GM19035 (cell line): ENCODE measurements at regions not wholly inside any gene's neighbourhood (a gene's known extent, or its start where the extent isn't known, plus 50 kb on each side); places are given as distances from the start of the nearest gene placed in this dataset.
"Not testable (repeated sequence)": the region's sequence is repeated elsewhere in the genome, so short reads cannot be mapped to it uniquely, and the experiment has no call there.

Experiments
- ATAC-seq: cut with Tn5 transposase; IDR thresholded peaks from one replicate; pipeline ENCODE4 v1.9.1; 2021; ENCODE audit not compliant: unreplicated experiment

DNA sequence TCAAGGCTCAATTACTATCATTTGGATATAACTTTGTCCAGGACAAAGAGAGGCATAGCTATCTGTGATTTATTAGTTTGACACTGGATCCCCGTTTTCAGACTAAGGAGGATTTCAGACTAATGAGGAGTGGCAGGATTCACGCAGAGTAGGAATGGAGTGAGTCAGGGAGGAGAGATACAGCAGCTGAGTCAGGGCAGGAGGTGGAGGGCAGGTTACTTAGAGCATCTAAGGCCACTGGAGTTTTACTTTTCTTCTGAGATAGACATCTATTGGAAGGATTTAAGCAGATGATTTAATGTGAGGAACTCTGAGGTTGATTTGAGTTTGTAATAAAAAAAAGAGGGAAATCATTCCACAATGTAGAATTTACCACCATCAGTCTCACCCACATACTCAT is 110.6 kb downstream of the RPIA start:
- not testable (repeated sequence) for ATAC-seq

DNA sequence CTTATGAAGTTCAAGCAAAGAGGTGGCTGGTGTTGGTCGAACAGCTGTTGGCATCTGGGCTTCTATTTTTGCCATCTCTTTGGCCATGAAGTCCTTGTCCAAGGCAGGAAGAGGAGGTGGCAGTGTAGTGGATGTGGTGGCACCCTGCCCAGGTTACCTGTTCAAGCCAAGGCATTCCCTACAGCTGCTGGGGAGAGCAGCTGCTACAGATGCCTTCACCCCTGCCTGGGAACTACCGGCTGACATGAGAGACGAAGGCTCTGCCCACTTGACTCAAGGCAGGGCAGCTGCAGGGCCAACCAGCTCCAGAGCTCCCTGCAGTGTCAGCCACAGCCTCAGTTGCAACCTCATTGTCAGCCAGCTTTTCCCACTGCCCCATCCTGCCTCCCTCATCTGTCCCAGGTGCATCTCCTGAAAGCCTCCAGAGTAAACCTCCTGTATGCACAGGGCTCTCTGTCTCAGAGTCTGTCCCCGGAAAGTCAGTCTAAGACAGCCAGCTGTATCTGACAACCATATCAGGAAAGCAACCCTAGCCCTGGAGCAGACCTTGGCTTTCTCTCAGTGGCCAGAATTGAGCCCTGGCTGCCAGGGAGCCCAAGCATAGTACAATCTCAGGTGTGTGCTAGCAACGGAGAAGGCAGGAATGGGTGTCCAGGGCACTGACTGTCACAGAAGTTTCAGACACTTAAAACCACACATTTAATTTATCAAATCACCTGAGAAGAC is 115.9 kb downstream of the RPIA start:
- no peak for ATAC-seq

DNA sequence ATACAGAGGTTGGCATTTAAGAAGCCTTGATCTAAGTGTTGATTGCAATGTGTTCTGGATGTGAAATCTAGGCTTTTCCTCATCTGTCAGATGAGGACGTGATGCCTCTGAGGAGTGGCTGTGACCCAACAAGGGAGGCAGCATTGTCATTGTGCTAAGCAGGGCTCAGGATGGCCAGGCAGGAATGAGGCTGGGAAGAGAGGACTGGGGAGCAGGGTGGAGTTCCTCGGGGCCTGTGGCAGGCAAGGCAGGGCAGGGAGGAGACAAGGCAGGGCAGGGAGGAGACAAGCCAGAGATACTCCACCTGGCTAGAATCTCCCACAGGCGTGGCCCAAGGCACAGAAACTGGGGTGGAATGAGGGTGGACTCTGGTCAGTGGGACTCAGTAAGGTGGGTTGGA is 116.6 kb downstream of the RPIA start:
- no peak for ATAC-seq

DNA sequence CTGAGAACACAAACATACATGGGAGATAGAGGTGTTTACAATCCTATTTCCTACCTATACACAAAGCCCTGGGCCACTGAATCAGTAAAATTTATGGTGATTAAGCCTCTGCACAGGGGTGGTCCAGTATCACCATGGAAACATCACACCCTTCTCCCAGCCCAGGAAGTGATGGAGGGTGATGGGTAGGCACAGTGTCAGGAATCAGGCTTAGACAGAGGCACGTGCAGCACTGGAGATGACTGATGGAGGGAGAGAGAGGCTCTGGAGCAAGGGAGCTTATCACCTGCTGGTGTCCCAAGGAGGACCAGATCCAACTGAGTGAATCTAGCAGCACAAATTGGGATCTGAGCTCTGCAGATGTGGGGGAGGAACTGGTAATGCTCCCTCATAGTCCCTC is 117.2 kb downstream of the RPIA start:
- ATAC-seq = no peak

DNA sequence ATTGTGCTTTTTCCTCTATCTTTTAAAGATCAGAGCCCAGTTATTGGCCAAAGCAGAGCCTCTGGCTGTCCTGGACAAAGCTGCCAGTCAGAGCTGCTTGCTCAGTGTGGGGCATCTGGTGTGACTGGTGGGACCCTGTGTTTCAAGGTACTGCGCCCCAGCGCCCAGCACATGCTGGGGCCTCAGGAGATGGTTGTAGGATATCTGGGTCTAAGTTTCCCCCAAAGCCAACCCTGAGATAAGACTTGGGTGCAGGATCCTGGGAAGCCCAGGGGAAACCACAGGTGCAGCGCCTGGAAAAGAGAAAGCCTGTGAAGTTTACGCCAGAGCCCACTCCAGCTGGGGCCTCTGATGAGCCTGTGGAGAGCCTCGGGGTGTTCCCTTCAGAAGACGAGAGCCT is 117.7 kb downstream of the RPIA start:
- no peak for ATAC-seq

DNA sequence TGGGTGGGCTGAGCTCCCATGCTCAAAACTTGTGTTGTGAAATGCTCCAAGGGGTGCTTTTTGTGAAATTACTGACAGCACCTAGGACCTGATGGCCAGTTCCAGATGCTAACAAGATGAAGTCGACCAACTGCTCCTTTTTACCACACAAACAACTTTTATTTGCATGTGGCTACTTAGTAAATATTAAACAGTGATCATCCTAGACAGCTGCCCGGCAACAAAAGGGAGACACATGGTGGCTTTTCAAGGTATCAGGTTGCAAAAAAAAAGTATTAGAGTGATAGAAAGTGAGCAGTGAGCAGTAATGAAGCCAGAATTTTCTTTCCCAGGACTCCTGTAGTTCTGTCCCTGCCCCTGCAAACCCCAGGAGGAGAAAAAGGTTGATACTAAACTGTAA is 118.5 kb downstream of the RPIA start:
- ATAC-seq = peak; percentile 67

DNA sequence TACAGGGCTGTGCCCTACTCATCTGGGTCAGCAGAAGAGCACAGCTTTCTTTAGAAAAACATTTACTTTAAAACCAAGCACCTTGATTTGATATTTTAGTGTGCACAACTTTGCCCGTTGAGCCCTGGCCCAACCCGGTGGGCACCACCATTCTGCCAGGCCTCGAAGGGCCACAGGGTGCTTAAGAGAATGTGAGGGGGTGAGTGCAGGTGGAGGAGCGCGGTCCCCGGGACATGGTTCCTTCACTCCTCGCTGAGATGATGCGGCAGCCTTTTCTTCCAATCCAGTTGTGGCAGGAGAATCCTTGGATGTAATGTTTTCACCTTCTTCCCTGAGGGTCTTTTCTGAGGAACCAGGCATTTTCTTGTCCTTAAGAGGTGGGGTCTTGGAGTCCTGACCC is 119.0 kb downstream of the RPIA start:
- no peak for ATAC-seq

DNA sequence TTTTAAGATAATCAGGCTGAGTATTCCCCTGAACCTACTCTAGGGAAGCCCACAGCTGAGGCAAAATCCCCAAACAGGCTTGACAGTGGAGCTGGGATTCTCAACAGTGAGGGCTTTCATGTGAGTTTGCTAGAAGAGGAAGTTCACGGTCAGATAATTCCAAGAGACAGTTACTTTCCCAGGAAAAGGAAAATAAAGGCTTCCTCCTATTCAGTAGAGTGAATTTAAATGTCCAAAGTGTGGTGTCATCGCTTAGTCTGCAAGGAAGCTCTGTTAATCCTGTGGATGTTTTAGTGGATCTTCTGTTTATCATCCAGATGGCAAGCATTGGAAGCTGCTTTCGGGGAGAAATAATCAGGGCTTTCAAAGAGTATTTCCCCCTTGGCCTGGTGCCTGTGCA is 119.8 kb downstream of the RPIA start:
- no peak for ATAC-seq

DNA sequence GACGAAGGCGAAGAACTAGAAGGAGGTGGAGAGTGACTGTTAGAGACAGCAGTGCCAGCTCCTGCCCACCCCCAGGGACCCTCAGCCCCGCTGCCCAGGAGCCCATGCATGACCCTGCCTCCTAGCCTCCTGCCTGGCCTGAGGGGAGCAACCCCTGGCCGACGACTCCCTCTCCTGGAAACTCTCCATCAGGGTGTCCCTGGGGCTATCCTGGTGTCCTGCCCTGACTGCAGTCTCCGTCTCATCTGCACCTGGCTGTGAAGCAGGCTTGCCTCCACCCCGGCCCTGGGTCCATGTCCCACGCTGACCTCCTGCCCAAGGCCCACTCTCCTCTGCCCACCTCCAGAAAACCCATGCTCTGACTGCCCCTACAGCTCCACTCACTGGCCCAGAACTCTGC is 120.2 kb downstream of the RPIA start:
- no peak for ATAC-seq

DNA sequence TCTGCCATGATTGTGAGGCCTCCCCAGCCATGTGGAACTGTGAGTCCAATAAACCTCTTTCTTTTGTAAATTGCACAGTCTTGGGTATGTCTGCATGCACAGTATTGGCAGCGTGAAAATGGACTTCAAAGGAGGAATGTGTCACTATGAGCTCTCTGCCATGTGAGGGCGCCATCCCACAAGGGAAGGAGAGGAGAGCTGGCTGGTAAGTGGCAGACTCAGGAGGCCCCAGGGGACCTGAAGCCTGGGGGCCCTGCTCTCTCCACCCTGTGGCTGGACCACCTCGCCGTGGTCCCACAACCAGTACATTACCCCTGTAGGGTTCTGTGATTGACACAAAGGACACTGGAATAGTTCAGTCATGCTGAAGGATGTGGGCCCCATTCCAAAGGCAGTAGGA is 122.1 kb downstream of the RPIA start:
- ATAC-seq = no peak

DNA sequence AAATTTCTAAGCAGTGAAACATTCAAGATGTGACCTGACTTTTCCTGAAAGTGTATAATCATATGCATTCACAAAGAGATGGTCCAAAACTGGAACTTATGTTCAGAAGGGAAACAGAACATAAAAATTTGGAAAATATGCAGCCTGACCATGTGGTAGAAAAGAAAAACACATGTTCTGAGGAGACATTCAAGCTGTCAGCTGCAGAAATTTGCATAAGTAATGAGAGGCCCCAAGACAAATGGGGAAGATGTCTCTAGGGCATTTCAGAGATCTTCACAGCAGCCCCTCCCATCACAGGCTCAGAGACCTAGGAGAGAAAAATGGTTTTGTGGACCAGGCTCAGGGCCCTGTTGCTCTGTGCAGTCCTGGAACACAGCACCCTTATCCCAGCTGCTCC is 123.8 kb downstream of the RPIA start:
- no peak for ATAC-seq

DNA sequence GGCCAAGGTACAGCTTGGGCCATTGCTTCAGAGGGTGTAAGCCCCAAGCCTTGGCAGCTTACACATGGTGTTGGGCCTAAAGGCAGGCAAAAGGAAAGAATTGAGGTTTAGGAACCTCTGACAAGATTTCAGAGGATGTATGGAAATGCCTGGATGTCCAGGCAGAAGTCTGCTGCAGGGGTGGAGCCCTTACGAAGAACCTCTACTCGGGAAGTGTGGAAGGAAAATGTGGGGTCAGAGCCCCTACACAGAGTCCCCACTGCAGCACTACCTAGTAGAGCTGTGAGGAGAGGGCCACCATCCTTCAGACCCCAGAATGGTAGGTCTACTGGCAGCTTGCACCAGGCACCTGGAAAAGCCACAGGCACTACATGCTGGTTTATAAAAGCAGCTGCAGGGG is 124.2 kb downstream of the RPIA start:
- ATAC-seq = no peak

DNA sequence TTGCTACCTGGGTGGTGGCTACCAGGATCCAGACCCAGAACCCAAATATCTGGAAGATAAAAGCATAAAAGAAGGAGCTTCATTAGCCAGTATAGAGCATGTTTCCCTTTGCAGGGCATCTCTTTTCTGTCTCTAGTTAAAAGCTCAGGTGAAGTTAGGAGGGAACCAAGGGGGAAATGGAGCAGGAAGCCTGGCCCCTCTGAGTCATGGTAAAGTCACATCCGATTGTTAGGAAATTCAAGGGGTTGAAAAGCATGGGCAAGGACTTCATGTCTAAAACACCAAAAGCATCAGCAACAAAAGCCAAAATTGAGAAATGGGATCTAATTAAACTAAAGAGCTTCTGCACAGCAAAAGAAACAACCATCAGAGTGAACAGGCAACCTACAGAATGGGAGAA is 126.9 kb downstream of the RPIA start:
- no peak for ATAC-seq

DNA sequence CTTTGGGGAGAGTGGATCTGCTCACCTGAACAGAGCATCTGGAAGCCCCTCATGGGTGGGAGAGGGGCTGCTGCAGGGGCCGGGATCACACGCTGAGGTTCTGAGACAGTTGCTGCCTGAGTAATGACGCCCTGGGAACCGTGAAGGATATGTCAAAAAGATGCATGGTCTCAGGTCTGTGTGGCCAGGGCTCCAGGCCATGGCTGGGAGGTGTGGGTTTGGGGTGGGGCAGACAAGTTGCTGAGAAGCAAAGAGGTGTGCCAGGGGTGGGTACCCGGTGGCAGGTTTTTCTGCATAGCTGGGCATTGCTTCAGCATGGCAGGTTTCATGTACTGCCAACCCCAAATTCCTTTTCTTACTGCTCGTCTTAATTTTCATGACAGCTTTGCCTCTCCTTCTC is 133.5 kb downstream of the RPIA start:
- no peak for ATAC-seq

DNA sequence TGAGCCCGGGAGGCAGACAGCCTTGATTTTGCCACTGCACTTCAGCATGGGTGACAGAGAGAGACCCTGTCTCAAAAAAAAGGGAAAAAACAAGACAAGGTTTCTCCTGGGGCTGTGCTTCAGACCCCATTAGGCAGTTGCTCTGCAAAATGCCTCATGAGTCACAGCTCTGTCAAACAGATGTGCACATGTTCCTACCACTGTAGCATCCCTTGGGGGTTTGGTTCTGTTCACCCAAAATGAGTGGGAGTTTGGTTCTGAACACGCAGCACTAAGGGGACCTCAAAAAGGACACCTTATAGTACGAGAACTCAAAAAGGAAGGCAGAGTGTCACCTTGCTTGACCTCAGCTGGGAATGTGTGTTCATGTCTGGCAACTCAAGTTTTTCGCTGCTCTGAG is 134.9 kb downstream of the RPIA start:
- ATAC-seq = no peak

DNA sequence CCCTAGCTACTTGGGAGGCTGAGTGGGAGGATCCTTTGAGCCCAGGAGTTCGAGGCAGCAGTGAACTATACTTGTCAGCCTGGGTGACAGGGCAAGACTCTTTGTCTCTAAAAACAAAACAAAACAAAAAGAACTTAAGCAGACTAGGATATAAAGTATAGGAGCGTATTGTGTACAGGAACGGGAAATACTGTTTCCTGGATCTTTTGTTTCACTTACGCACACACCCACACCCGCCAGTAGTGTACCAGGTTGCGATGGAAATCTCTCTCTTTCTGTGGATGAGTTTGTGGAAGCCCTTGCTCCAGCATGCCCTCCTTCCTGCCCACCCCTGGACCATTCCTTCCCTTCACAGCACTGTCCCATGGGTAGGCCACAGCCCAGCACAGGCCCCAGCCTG is 136.3 kb downstream of the RPIA start:
- no peak for ATAC-seq

DNA sequence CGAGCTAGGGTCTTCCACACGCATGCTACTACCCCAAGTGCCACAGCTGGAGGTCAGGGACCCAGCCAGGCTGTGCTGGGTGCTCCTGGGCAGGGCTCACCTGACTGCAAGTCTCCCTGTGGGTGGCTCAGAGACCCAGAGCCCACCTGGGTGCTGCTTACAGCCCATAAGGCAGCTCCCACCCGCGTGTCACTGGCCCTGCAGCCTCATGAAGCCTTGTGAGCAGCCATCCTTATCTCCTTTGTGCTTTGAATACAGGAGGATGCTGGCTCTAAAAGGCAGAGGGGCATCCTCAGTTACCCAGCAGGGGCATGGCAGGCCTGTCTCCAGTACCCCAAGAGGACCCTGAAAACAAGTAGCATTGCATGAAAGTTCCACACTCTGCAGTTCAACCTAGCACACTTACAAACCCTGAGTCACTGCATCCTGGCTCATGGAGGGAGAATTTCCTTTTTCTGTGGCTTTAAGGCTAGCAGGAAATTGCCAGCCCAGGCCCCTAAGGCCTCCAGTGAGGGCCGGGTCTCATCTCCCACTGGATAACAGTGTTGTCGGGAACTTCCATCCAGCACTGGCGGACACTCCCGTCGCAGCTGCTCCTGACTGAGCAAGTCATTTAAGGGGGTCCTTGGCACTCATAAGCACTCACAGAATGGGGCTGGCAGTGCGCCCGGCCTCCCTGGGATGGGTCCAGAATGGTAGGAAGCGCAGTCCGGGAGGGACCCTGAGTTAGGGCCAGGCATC is 137.1 kb downstream of the RPIA start:
- ATAC-seq = no peak

DNA sequence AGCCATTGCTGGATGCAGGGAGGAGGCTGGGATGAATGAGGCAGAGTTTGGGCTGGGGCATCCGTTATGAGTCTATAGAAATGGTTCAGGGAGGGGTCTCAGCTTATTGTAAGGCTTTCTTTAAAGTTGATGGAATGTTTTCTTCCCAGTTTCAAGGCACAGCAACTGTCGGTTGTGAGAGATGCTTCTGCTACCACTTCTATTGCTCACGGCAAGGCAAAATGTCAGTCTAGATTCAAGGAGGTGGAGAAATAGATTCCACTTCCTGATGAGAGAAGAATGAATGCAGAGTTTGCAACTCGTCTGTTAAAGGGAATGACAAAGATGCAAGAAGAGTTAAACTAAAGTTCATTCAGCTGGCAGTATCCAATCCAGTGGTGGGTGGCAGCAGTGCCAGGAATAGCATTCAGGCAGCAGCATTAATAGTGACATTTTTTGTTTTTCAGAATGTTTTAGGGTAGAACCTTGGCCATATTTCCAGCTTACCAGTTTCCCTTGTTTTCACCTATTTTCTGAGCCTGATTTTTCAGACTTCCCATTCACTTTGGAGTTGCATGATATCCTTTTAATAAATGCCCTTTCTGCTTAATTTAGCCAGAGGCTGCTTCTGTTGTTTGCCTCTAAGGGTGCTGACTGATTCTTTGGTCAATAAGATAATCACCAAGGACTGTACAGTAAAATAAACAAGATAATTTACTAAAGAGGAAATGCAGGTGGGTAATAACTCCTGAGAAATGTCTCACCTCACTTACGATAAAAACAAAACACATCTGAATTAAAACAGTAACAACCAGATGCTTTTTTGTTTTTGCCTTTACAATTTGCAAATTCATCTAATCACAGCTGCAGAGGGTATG is 138.4 kb downstream of the RPIA start:
- no peak for ATAC-seq

DNA sequence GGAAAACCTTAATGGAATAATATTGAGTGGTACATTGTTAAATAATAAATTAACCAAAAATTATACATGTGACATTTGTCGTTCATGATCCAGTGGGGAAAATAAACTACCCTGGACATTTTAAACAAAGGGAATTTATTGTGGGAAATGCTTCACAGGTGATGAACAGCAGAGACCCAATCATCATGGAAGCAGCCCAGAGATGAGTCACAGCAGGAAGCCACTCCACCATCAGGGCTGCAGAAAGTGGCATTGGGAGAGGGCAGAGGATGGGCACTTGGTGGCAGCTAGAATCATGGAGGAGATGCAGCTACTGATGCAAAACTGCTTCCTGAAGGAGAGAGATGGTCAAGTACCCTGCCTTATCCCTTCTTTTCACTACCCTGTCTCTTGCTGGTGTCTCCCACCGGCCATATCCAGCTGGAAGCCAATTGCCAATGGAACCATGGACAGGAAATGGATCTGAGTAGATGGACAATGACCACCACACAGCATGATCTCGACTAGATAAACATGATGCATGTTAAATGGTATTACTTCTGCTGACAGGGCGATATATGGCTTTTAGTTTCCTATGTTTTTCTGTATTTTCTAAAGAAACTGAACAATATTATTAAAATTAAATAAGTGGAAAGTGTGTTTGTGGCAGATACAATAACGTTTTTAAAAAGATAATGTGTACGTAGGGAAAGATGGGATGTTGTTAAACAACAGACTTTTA is 139.8 kb downstream of the RPIA start:
- no peak for ATAC-seq

DNA sequence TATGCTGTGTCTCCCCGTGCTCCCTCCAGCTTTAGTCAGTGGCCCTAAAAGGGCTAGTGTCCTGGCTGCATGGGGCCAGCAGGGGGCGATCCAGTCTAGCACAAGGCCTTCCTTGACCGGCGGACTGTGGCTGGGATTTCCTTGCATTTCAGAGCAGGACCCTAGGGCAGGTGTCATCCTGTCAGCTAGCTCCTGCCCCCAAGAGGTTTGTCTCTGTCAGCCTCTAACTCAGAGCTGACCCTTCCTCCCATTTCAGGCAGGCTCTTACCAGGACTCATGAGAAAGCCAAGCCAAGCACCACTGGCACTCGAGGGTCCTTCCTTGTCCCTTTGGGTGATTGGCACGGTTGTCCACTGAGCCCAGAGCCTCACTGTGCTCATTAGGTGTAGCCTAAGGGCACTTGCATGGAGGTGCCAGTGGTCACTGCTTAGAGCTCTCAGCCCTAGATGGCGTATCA is 140.3 kb downstream of the RPIA start:
- peak; percentile 82 for ATAC-seq

DNA sequence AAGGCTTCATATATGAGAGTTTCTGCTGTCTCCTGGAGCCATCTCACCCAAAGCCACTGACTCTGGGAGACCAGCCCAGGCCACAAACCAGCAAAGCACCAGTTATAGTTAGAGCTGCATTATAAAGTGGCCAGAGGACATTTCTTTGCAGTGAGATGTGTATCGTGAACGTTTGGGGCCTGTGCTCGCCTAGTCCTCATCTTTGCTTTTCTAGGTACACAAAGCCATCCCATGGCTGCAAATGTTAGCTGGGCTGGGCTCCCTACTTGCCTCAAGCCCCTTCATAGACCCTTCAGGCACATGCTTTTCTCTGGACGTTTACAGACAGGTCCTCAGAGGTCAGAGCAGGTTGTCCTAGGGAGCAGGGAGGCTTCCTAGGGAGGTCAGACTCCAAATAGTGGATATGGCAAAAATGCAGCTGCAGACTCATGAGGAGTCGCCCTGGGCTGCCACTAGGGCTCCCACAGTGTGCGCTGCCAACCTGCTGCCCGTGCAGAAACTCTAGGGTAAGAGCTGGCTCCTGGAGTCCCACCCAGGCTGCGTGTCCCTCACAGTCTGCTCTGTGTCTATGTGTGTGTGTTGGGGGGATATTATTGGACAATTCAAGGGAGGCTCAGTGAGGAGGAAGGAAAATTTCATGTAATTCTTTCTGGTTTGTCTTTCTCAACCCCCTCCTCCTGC is 141.0 kb downstream of the RPIA start:
- peak; percentile 39 for ATAC-seq
